Colon (tissue), 2 donors: ENCODE measurements at regions not wholly inside any gene's neighbourhood (a gene's known extent, or its start where the extent isn't known, plus 50 kb on each side); places are given as distances from the start of the nearest gene placed in this dataset.

Experiments used
- FAIRE-seq: peaks from 2 replicates; lab custom pipeline; 2012; peaks lifted over from hg19 to GRCh38; lab: Jason Lieb, UNC
- donor health status: control.
- donor health status: control.

GRCh38 chr11:23364076-23364475 is 503.8 kb upstream of the CCDC179 start:
- FAIRE-seq: no peak

- FAIRE-seq: no peak
Observed at GRCh38 chr11:23370580-23371275, 510.5 kb upstream of the CCDC179 start.

GRCh38 chr11:23377909-23378308 is 517.6 kb upstream of the CCDC179 start:
- no peak for FAIRE-seq

GRCh38 chr11:23391031-23391430 is 530.8 kb upstream of the CCDC179 start:
- no peak for FAIRE-seq

- no peak for FAIRE-seq
Observed at GRCh38 chr11:23398052-23398451, 537.8 kb upstream of the CCDC179 start.

- FAIRE-seq: no peak
Observed at GRCh38 chr11:23399995-23400394, 539.7 kb upstream of the CCDC179 start.

GRCh38 chr11:23403210-23404185 is 543.2 kb upstream of the CCDC179 start:
- no peak for FAIRE-seq

- FAIRE-seq: no peak
Observed at GRCh38 chr11:23404225-23405160, 544.2 kb upstream of the CCDC179 start.

- FAIRE-seq: no peak
Observed at GRCh38 chr11:23405350-23405937, 545.2 kb upstream of the CCDC179 start.

- no peak for FAIRE-seq
Observed at GRCh38 chr11:23406131-23406819, 546.0 kb upstream of the CCDC179 start.

- FAIRE-seq: no peak
Observed at GRCh38 chr11:23413057-23413456, 552.8 kb upstream of the CCDC179 start.

GRCh38 chr11:23423104-23423503 is 562.8 kb upstream of the CCDC179 start:
- no peak for FAIRE-seq

GRCh38 chr11:23423656-23424055 is 563.4 kb upstream of the CCDC179 start:
- FAIRE-seq: no peak

- FAIRE-seq: no peak
Observed at GRCh38 chr11:23425381-23425780, 565.1 kb upstream of the CCDC179 start.

- no peak for FAIRE-seq
Observed at GRCh38 chr11:23429569-23429968, 569.3 kb upstream of the CCDC179 start.

- FAIRE-seq: no peak
Observed at GRCh38 chr11:23453522-23453921, 593.2 kb upstream of the CCDC179 start.

- no peak for FAIRE-seq
Observed at GRCh38 chr11:23455321-23455891, 595.1 kb upstream of the CCDC179 start.

GRCh38 chr11:23457641-23458040 is 597.4 kb upstream of the CCDC179 start:
- FAIRE-seq: no peak

- FAIRE-seq: no peak
Observed at GRCh38 chr11:23471878-23472277, 611.6 kb upstream of the CCDC179 start.

GRCh38 chr11:23473782-23474181 is 613.5 kb upstream of the CCDC179 start:
- FAIRE-seq: no peak

GRCh38 chr11:23480736-23481135 is 620.5 kb upstream of the CCDC179 start:
- FAIRE-seq: no peak
